Right lobe of liver (tissue), 6 donors: ENCODE measurements at regions not wholly inside any gene's neighbourhood (a gene's known extent, or its start where the extent isn't known, plus 50 kb on each side); places are given as distances from the start of the nearest gene placed in this dataset.

Source experiments
- ATAC-seq, 4 donors: fragments of 200-7000 bp; cut with Tn5 transposase; one replicate each; pipeline ENCODE4 v1.9.1; 2020; ENCODE audit warnings: mild to moderate bottlenecking in 4 of 4, moderate library complexity in 4 of 4
- DNase-seq, 3 donors: peaks; one replicate each; pipeline ENCODE4 v3.0.0-alpha.2; 2020
- H3K27ac ChIP-seq, 3 donors: fragments of 200-600 bp; one replicate each; pipeline ENCODE4 v1.8.0; 2022
- H3K27me3 ChIP-seq, 2 donors: fragments of 200-600 bp; one replicate each; pipeline ENCODE4 v1.8.0; 2022
- H3K36me3 ChIP-seq, 4 donors: fragments of 200-600 bp; sonication (generic) in 1 of 4; one replicate each; pipeline versions ENCODE4 v1.5.1 to v1.8.0; 2017 to 2022; ENCODE audit warnings: control low read depth in 1 of 4
- H3K4me1 ChIP-seq, 4 donors: fragments of 200-600 bp; sonication (generic) in 1 of 4; one replicate each; pipeline versions ENCODE4 v1.5.1 to v1.8.0; 2017 to 2022; ENCODE audit warnings: control low read depth in 1 of 4
- H3K4me3 ChIP-seq, 3 donors: fragments of 200-600 bp; one replicate each; pipeline ENCODE4 v1.8.0; 2022
- H3K9me3 ChIP-seq, 4 donors: fragments of 200-600 bp; sonication (generic) in 1 of 4; one replicate each; pipeline versions ENCODE4 v1.5.1 to v1.8.0; 2017 to 2022; ENCODE audit warnings: control low read depth in 1 of 4
- CTCF ChIP-seq, 4 donors: fragments of 200-600 bp in 3 of 4; fragments of 450-650 bp in 1 of 4; IDR thresholded peaks; one replicate each; pipeline versions ENCODE4 v1.5.1 to v1.8.0; 2016 to 2022; ENCODE audit warnings: antibody characterized with exemption in 4 of 4, mild to moderate bottlenecking in 2 of 4
- POLR2A ChIP-seq: fragments of 450-650 bp; IDR thresholded peaks from one replicate; pipeline ENCODE4 v1.6.1; 2017; ENCODE audit warnings: antibody characterized with exemption, mild to moderate bottlenecking
- WGBS: methylation state at CpG from one replicate; pipeline ENCODE4 v1.1.6; 2018; ENCODE audit warnings: low coverage, low lambda C conversion rate; ENCODE audit not compliant: insufficient coverage; ENCODE audit errors: missing lambda C conversion rate; 5-methylcytosine and 5-hydroxymethylcytosine counted together
- intact Hi-C, 2 donors: fragments of 100-400 bp; cut with DNase I; formaldehyde crosslinking; loops; one replicate each; pipeline versions ENCODE4 v1.11.2 to v1.14.1; 2022
- donor health status: DM: no; HTN: yes; CAD: no.
- donor health status: DM: no; HTN: no; CAD: no.
- donor health status: DM: no; HTN: no; CAD: no.
- donor health status: DM: no; HTN: yes; CAD: no.
- donor health status: DM: no; HTN: yes; CAD: no.

DNA sequence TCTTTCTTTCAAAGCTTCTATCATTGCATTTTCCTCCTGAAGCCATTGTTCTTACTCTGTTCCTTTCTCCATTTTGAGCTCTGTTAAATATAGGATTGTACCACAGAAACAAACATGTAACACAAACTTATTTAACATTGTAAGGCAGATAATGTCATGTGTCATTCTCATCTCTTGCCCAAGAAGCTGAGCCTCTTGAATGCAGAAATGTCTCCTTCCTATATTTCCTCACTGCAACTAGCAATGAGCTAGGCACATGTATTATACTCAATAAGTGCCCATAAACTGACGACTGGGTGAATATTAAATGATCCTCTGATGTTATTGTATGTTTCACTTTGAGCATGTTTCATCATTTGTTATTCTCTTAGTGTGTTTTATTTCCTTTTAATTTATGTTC lies 56.7 kb upstream of the SLC7A11 start:
- H3K27me3 ChIP-seq = no peaks in the 10 kb centered on the region
- H3K27ac ChIP-seq = no peak overlapping the region
- DNase-seq = no peak
- no peaks in the 10 kb centered on the region for H3K9me3 ChIP-seq
- TF ChIP-seq CTCF (IDR thresholded peaks at IDR 0.05) (no peak), POLR2A (no peak)
- no peaks in the 10 kb centered on the region for H3K36me3 ChIP-seq
- WGBS = 31% methylated on average over 1 of the region's 1 CpG
- no peak for ATAC-seq
- H3K4me3 ChIP-seq = no peak overlapping the region
- no peaks in the 10 kb centered on the region for H3K4me1 ChIP-seq
- intact Hi-C loops = no loop called here

GRCh38 chr4:138298431-138298830 lies 56.3 kb upstream of the SLC7A11 start:
- DNase-seq (no peak), ATAC-seq (no peak)
- no peak overlapping the region for H3K4me3 ChIP-seq
- WGBS = 55% methylated on average over 1 of the region's 1 CpG
- no peaks in the 10 kb centered on the region for H3K27me3 ChIP-seq
- intact Hi-C loops = no loop called here
- TF ChIP-seq CTCF (IDR thresholded peaks at IDR 0.05) = no peak
- TF ChIP-seq POLR2A = no peak
- H3K4me1 ChIP-seq = no peaks in the 10 kb centered on the region
- no peaks in the 10 kb centered on the region for H3K36me3 ChIP-seq
- H3K27ac ChIP-seq = no peak overlapping the region
- H3K9me3 ChIP-seq = no peaks in the 10 kb centered on the region

GRCh38 chr4:138297743-138298405 lies 55.7 kb upstream of the SLC7A11 start:
- H3K36me3 ChIP-seq = no peaks in the 10 kb centered on the region
- intact Hi-C loops = no loop called here
- 55% methylated on average over 3 of the region's 3 CpGs for WGBS

DNA sequence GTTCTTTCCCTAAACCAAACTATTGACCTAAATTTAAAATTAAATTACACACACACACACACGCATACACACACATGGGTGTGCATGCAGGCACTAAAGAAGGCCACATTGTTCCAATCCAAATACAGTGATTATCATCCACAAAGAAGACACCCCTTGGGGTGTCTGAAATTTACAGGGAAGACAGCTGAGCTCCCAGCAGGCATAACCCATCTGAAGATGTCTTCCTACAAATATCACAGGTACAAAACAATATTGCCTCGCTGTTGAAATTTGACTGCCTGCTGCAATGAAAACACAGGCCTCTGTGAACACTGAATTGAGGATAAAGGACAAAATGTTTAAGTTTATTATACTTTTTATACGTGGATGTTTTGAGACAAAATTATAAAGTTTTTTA lies 50.2 kb upstream of the SLC7A11 start:
- no peaks in the 10 kb centered on the region for H3K36me3 ChIP-seq
- ATAC-seq (no peak), DNase-seq (no peak)
- intact Hi-C loops = no loop called here
- no peak overlapping the region for H3K27ac ChIP-seq
- H3K4me3 ChIP-seq = no peak overlapping the region
- TF ChIP-seq CTCF (IDR thresholded peaks at IDR 0.05) (no peak), POLR2A (no peak)
- no peaks in the 10 kb centered on the region for H3K4me1 ChIP-seq
- 75% methylated on average over 3 of the region's 3 CpGs for WGBS
- no peaks in the 10 kb centered on the region for H3K9me3 ChIP-seq
- no peaks in the 10 kb centered on the region for H3K27me3 ChIP-seq

More at GRCh38 chr4:138297743-138298405, 55.7 kb upstream of the SLC7A11 start:
- no peak overlapping the region for H3K4me3 ChIP-seq
- no peak for TF ChIP-seq CTCF (IDR thresholded peaks at IDR 0.05)
- no peaks in the 10 kb centered on the region for H3K9me3 ChIP-seq
- H3K4me1 ChIP-seq = no peaks in the 10 kb centered on the region
- ATAC-seq (no peak), DNase-seq (no peak)
- no peak overlapping the region for H3K27ac ChIP-seq
- no peaks in the 10 kb centered on the region for H3K27me3 ChIP-seq
